Erythroblast (primary cell): ENCODE measurements at regions not wholly inside any gene's neighbourhood (a gene's known extent, or its start where the extent isn't known, plus 50 kb on each side); places are given as distances from the start of the nearest gene placed in this dataset.

Source experiments
- DNase-seq, 2 experiments: peaks; one replicate each; lab custom pipeline; 2025; lab: John Stamatoyannopoulos, UW
- GATA1 ChIP-seq: IDR thresholded peaks from 2 replicates; pipeline ENCODE4 v1.6.1; 2011; ENCODE audit warnings: low read depth, mild to moderate bottlenecking, control low read depth, low read length, moderate library complexity
- POLR2A ChIP-seq: IDR thresholded peaks from 2 replicates; pipeline ENCODE4 v1.6.1; 2011; ENCODE audit warnings: mild to moderate bottlenecking, low read length

GRCh38 chr17:70891306-70891705 is 722.0 kb downstream of the KCNJ2 start:
- TF ChIP-seq GATA1 (no peak), POLR2A (no peak)
- DNase-seq = no peak

DNA sequence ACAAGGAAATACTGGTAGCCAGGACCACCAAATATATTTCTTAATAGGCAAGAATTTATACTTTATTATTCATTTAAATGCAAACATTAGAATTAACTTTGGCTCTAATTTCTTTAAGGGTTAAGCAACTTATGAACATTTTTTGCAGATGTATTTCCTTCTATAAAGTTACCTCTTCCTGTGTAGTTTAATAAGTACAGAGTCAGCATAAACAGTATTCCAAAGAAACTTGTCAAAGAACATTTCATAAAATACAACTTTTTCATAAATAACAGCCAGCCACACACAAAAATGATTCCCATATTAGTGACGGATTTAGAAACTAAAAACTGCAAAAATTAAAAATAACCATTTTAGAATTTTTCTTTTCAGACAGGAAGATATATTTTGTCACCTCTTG is 723.2 kb downstream of the KCNJ2 start:
- TF ChIP-seq GATA1 = no peak
- TF ChIP-seq POLR2A = no peak
- no peak for DNase-seq

GRCh38 chr17:70896843-70897242 is 727.5 kb downstream of the KCNJ2 start:
- no peak for DNase-seq
- TF ChIP-seq GATA1 = no peak
- no peak for TF ChIP-seq POLR2A

GRCh38 chr17:70897446-70897845 is 728.1 kb downstream of the KCNJ2 start:
- TF ChIP-seq POLR2A = no peak
- no peak for TF ChIP-seq GATA1
- DNase-seq = no peak

- DNase-seq = no peak
- TF ChIP-seq GATA1 (no peak), POLR2A (no peak)
These were observed 732.5 kb downstream of the KCNJ2 start for GRCh38 chr17:70901870-70902269.

- no peak for DNase-seq
- TF ChIP-seq POLR2A (no peak), GATA1 (no peak)
These were observed 736.5 kb downstream of the KCNJ2 start for GRCh38 chr17:70905796-70906195.

GRCh38 chr17:70906808-70907207 is 737.5 kb downstream of the KCNJ2 start:
- DNase-seq = no peak
- TF ChIP-seq POLR2A (no peak), GATA1 (no peak)

DNA sequence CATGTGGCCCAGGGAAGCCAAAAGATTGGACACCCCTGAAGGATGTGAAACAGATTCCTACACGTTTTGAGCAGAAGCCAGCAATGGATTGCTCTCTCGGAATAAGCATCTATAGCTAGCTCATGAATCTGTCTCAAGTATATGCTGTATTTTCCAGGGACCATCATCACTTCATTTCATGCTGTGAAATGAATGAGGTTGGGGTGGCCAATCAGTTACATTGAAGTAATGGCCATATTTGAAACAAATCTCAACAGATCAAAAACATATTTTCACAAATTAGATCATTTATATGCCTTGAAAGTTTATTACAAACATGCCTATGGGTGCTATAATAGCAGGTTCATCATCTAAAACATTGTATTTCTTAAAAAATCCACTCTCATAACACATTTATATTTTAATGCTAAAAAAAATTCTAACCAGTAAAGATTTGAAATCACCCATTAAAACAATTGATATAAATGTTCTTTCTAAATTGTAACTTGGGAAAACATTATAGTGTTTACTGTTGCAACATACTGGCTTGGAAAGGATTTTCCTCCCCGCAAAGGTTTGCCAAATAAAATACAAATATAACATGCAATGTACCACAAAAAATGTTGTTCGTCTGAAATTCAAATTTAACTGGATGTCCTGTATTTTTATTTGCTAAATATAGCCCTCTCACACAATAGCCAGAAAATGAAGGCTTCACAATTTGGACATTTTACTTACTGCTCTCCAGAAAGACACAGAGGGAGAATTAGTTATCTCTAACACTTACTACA is 743.6 kb downstream of the KCNJ2 start:
- DNase-seq = no peak
- TF ChIP-seq GATA1 (no peak), POLR2A (no peak)

GRCh38 chr17:70916469-70916868 is 747.1 kb downstream of the KCNJ2 start:
- TF ChIP-seq GATA1 = no peak
- TF ChIP-seq POLR2A = no peak

DNA sequence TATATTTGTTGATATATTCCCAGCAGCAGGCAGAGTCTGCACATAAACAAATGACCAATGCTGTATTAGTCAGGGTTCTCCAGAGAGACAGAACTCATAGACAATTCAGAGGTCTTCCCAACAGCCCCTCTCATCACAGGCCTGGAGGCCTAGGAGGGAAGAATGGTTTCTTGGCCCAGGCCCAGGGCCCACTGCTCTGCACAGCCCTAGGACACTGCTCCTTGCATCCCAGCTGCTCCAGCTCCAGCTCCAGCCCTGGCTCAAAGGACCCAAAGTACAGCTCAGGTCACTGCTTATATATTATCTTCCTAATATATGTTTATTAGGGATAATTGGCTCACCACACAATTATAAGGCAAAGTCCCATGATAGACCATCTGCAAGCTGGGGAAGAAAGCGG is 749.9 kb downstream of the KCNJ2 start:
- no peak for DNase-seq
- TF ChIP-seq POLR2A = no peak
- TF ChIP-seq GATA1 = no peak

More at GRCh38 chr17:70916469-70916868, 747.1 kb downstream of the KCNJ2 start:
- no peak for DNase-seq

DNA sequence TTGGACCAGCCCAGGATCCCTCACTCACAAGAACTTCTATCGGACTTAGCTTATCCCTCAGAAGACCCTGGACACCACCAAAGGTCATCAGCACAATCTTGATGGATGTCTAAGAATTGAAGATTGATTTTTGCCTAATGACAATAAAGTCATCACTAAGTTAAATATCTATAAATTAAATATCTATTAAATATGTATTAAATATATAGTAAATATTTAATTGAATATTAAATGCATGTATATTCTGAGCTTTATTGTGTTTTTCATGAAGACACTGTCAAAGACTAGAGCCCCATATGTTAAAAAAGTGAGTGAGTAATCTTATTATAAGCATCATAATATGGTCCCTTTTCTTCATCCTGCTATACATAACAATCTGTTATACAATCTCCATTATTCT is 751.1 kb downstream of the KCNJ2 start:
- no peak for TF ChIP-seq POLR2A
- no peak for DNase-seq

DNA sequence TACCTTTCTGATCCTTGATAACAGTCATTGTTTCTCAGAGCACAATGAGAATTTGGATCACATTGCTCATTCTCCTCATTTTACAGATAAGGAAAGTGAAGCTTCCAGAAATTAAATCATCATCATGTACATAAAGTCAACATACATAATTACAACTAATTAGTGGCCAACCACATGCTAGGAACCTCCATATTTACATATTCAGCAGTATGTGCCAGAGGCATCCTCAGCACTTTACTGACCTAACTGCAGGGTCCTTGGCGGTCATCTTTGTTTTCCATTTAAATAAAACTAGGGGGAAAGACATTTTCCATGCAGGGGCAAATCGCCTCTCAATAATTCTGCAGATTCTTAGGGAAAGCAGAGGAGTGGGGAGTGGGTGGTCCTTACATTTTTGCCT is 752.9 kb downstream of the KCNJ2 start:
- DNase-seq = no peak
- TF ChIP-seq POLR2A = no peak
- no peak for TF ChIP-seq GATA1

DNA sequence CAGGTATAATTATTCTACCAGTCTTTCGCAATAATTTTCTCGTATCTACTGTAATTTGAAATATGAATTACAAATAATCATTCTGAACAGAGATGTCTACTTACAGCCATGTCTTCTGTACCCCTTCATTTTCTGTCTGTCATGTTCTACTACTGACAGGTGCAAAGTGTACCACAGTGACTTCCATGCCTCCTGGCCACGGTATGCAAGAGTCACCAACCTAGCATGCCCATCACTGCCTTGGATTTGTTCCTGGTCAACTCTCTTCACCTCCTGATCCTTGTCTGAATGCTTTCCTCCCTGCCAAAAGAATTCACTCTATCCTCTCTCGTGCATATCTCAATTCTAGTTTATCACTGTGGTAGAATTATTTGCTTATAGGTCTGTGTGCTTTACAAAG is 755.4 kb downstream of the KCNJ2 start:
- no peak for DNase-seq
- TF ChIP-seq POLR2A (no peak), GATA1 (no peak)

DNA sequence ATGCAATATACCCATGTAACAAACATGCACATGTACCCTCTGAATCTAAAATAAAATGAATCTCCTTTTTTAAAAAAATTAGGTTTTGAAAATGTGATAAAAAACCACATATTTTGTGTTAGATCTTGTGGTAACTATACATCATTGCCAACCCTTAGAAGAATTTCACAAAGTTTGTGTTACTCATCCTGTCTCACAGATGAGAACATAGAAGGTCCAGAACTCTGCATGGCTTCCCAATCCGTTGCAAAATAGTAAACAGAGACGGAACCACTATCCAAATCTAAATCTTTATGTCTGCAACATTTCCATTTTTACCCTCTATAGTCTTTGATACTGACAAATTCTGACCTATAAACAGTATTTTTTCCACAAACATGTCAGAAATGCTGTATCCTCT is 759.9 kb downstream of the KCNJ2 start:
- no peak for DNase-seq
- TF ChIP-seq POLR2A = no peak
- TF ChIP-seq GATA1 = no peak

GRCh38 chr17:70934231-70934630 is 764.9 kb downstream of the KCNJ2 start:
- no peak for TF ChIP-seq POLR2A
- no peak for TF ChIP-seq GATA1
- DNase-seq = no peak
